C4-2B (cell line): ENCODE measurements at regions not wholly inside any gene's neighbourhood (a gene's known extent, or its start where the extent isn't known, plus 50 kb on each side); places are given as distances from the start of the nearest gene placed in this dataset.
A peak's percentile ranks its signal among the peaks of the same experiment; 100 is the strongest.

Experiments
- H3K27ac ChIP-seq: fragments of 450-650 bp; 2 replicates; pipeline ENCODE4 v1.5.1; 2017
- ZFX ChIP-seq: fragments of 450-650 bp; IDR thresholded peaks from 2 replicates; pipeline ENCODE4 v1.6.1; 2017
- TF ChIP-seq, protein P1 (sequence below): fragments of 450-650 bp; conservative IDR thresholded peaks from 2 replicates; pipeline ENCODE4 v1.5.1; 2017; ENCODE audit warnings: mild to moderate bottlenecking

DNA sequence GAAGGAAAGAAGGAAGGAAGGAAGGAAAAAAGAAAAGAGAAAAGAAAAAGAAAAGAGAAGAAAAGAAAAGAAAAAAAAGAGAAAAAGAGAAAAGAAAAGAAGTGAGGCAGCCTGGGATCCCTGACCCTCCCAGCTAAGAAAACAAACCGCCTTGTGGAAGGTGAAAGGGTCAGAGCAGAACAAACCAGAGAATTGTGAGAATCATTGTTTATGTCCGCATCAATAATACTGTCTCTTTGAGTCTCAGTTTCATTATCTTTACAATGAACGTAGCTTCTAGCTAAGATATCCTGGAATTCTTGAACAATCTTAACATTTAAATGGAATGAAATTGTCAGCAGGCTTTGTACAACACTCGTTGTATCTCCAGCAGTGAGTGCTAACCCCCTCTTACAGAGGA, 66.4 kb upstream of the SERP2 start:
- H3K27ac ChIP-seq = no peak overlapping the region
- no peak for TF ChIP-seq ZFX
- TF ChIP-seq, protein P1, sequence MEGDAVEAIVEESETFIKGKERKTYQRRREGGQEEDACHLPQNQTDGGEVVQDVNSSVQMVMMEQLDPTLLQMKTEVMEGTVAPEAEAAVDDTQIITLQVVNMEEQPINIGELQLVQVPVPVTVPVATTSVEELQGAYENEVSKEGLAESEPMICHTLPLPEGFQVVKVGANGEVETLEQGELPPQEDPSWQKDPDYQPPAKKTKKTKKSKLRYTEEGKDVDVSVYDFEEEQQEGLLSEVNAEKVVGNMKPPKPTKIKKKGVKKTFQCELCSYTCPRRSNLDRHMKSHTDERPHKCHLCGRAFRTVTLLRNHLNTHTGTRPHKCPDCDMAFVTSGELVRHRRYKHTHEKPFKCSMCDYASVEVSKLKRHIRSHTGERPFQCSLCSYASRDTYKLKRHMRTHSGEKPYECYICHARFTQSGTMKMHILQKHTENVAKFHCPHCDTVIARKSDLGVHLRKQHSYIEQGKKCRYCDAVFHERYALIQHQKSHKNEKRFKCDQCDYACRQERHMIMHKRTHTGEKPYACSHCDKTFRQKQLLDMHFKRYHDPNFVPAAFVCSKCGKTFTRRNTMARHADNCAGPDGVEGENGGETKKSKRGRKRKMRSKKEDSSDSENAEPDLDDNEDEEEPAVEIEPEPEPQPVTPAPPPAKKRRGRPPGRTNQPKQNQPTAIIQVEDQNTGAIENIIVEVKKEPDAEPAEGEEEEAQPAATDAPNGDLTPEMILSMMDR = no peak

DNA sequence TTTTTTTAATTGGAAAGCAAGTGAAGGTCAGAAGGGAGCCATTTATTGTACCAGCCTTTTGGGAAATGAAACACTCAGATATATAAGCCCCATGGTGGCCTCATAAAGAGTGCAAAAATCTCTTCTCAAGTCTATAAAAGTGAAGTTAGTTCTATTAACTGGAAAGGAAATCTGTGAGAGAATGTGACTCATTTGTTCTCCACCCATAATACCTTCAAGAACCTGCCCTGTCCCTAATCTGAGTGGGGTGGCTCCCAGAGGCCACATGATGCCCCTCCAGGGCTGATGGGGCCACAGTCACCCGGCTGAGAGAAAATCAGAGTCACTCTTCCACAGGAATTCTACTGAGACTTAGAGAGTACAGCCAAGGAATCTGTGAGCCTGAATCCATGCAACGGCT, 65.8 kb upstream of the SERP2 start:
- TF ChIP-seq, protein P1 = no peak
- no peak for TF ChIP-seq ZFX
- no peak overlapping the region for H3K27ac ChIP-seq

DNA sequence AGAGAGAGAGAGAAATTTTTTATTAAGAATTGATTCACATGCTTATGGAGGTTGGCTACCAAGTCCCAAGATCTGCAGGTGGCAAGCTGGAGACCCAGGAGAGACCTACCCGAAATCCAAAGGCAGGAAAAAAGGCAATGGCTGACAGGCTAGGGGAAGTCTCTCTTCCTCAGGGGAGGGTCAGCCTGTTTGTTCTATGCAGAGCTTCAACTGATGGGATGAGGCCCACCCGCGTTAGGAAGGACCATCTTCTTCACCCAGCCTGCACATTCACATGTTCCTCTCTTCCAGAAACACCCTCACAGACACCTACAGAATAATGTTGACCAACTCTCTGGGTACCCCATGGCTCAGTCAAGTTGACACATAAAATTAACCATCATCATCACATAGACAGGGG, 65.3 kb upstream of the SERP2 start:
- no peak overlapping the region for H3K27ac ChIP-seq
- TF ChIP-seq, protein P1 = no peak
- no peak for TF ChIP-seq ZFX

DNA sequence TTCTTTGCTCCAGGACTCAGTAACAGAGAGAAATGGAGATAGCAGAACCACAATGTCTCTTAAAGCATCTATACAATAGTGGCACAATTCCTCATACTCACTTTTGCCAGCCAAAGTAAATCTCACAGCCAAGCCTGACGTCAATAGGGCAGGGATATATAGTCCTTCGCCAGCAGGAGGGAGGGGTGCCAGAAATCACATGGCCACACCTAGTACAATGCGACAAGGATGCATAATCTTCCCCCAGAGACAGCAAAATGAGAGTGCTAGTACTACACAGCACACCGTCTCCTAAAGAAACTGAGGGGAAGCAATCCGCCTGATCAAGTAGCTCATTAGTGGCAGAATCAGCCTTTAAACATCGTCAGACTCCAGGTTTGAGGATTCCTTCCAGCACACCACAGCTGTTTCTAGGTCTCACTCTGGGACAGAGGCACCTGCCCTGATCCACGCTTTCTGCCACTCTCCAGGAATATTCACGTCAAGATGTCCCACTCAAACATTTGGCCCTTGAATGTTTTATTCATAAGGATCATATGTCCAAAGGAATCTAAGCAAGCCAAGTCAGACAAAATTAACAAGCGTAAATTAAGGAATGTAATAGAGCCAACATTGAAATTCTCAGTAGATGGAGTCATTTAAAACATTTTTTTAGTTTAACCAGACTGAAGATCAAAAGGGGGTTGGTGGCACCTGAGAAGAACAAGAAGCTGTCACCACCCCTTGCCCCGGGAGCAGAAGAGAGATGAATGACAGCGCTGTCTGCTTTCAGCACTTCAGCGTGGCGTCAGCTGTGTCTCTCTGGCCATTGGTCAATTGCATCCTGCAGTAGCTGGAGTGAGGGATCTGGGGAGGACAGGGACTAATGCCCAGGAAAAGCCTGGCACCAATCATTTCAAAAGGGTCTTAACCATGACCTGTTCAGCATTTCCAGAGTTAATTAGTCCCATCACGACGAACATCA, 63.5 kb upstream of the SERP2 start:
- TF ChIP-seq ZFX = no peak
- TF ChIP-seq, protein P1 = no peak
- H3K27ac ChIP-seq = peak overlapping the region; percentile 91

DNA sequence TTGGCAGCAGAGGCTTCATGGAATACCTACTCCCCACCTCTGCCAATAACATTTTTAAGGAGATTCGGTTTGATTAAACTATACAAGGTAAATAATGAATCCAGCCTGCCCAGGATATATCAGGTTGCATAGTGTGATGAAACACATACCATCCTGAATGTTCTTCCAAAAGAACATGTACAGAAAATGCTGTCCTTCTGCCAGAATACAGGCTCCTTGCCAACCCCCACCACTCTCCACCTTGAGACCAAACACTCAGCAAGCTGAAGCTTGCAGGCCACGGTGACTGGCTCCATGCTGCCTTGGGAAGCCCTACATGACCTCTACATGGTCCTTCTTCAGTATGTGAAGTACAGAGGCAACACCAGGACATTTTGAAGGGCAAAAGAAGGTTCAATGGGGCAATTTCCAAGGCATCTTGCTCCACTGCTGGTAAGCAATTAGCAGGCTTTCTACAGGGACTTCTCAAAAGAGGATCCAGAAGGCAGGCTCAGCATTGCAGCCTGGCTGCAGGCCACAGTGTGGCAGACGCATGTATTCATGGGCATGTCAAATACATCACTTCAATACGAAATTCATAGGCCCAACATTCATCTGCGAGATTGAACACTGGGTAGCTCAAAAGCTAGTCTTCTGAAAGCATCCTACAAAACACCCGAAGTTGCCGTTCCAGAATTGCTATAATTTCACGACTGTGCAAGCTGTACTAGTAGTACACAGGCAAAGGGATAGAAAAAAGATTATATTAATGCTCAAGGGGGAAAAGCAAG, 62.4 kb upstream of the SERP2 start:
- H3K27ac ChIP-seq = peak overlapping the region; percentile 91
- TF ChIP-seq ZFX = no peak
- TF ChIP-seq, protein P1 = no peak

DNA sequence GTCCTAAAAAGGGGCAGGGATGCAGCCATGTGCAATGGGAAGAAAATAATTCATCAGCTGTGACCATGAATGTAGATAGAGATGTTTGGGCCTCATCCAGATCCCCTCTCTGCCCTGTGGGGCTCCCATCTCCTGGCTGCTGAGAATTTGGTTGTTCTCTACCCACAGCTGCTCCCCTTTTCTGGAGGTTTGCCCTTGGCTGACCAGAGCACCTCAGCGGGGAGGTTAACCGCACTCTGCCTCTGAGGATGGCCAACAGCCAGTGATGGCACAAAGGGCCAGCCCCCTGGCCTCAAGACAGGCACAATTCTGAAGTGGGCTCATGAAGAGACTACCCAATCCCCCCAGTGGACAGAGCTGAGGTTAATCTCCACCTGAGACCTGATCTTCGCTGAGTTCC, 61.5 kb upstream of the SERP2 start:
- TF ChIP-seq, protein P1 = no peak
- TF ChIP-seq ZFX = no peak
- H3K27ac ChIP-seq = peak overlapping the region; percentile 91
